ENCODE measurements at regions not wholly inside any gene's neighbourhood (a gene's known extent, or its start where the extent isn't known, plus 50 kb on each side); places are given as distances from the start of the nearest gene placed in this dataset.
"Not testable (repeated sequence)": the region's sequence is repeated elsewhere in the genome, so short reads cannot be mapped to it uniquely, and the experiment has no call there.

DNA sequence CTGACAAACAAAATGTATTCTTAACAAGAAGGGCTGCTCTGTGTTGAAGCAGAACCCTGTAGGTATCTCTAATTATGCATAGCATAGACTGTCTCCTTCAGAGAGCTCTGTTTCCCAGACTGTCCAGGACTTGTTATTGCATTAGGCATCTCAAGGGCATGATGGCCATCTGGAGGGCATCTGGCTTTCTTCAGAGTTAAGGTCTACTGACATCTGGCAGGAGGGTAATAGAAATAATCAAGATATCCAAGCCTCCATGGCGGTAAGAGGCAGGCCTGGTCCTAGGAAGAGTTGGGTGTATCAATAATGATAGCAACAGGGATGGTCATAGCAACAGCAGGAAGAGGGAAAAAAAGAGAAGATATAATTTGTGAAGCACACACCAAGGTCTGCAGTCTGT is 161.2 kb downstream of the TTC8 start:
- DNase-seq = no peak

GRCh38 chr14:88986146-88986841 is 161.8 kb downstream of the TTC8 start:
- no peak for DNase-seq

DNA sequence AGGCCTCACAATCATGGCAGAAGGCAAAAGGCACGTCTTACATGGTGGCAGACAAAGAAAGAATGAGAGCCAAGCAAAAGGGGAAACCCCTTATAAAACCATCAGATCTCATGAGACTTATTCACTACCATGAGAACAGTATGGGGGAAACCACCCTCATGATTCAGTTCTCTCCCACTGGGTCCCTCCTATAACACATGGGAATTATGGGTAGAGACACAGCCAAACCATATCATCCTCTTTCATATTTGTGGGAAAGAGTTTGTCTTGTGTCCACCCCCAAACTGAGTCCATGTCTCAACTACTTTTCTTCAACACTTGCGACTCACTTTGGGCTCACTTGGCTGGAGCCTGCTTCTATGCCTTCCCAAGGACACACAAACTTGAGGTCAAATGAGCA is 162.5 kb downstream of the TTC8 start:
- DNase-seq = not testable (repeated sequence)

DNA sequence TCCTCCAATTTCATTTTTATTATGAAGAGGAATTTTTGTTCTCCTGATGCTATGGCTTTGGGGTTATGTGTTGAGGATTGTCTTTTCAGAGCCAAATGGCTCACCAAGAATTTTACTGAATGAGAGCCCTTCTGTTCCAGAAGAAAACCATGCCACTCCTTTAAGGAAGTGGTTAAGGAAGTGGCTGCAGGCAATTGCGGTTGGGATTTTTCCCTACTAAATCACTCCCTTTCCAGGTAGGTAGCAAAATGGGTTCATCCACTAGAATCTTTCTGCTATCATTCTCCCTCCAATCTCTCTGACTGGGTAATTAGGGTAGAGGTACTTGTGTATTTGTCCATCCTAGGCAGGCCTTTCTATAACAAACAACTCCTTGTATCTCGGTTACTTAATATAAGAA is 163.1 kb downstream of the TTC8 start:
- no peak for DNase-seq

GRCh38 chr14:88989911-88990310 is 165.5 kb downstream of the TTC8 start:
- no peak for DNase-seq

DNA sequence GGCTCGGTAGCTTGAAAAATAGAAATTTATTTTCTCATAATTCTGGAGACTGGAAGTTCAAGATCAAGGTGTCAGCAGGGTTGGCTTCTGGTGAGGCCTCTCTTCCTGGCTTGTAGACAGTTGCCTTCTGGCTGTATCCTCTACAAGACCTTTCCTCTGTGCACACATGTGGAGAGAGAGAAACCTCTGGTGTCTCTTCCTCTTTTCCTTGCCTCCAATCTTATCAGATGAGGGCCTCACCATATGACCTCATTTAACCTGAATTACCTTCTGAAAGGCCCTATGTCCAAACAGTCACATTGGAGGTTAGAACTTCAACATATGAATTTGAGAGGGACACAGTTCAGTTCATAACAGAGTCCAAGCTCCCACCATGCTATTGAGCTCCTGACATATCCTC is 166.4 kb downstream of the TTC8 start:
- DNase-seq = no peak

DNA sequence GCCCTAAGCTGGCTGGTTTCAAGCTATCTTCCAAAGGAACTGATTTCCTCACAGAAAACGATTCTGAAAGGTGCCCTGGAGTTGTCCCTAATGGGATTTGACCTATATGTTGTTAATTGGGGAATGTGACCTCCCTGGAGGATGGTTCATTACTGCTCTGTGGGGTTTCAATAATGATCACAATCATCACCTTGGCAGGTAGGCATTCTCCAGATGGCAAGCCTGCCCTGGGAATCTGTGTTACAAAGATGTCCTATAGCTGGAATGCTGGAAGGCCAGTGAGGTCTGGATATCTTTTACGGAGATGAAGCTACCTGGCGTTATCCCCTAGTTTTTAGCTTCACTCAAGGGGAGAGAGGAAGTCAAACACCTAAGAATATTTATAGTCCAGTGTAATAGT is 167.6 kb downstream of the TTC8 start:
- DNase-seq = no peak

DNA sequence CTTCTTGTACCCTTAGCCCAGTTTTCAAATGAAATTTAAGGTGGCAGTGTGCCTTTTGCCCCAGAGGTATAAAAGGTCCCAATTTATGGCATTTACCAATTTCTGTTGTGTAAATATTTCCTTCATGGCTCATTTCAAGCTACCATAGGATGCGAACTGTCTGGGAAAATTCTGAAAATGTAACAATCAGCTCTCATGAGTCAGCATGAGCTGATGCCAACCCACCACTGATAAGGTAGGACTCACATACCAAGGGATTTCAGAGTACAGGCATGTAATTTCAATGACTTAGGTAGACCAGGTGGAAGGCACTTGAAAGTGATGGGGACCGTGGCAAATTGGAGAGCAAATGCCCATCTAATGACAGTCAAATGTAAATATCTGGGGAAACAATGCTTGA is 169.5 kb downstream of the TTC8 start:
- no peak for DNase-seq

DNA sequence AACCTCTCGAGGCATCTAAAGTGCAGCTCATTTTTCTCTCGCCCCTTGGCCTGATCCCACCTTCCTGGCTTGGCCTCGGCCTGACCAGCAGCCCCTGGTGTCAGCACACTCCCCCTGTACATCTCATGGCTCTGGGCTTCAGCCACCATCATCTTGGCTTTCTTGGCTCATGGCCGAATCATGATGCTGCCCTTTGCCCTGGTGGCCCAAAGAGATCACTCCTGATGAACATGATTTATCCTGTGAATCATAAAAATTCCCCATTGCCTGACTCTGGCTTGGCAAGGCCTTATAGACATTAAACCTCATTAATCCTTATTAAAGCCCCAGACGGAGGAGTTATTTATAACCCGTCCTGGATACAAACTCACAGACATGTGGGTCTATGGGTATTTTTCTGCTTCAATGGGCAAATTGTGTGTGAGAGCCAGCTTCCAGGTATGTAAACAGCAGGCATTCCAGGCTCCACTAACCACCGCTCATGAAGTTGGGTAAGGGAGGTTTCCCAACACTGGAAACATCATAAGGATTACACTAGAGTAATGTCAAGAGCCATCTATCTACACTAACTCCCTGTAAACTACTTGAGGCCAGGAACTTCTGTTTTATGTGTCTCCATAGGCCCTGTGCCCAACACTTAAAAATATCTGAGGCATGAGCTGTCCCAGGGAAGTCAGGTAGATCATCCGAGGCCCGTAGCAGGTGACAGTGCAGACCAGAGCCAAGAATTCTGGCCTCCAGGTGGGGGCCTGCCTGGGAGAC is 171.2 kb downstream of the TTC8 start:
- no peak for DNase-seq

- DNase-seq = no peak
Measured at GRCh38 chr14:88998027-88998426, 173.6 kb downstream of the TTC8 start.

DNA sequence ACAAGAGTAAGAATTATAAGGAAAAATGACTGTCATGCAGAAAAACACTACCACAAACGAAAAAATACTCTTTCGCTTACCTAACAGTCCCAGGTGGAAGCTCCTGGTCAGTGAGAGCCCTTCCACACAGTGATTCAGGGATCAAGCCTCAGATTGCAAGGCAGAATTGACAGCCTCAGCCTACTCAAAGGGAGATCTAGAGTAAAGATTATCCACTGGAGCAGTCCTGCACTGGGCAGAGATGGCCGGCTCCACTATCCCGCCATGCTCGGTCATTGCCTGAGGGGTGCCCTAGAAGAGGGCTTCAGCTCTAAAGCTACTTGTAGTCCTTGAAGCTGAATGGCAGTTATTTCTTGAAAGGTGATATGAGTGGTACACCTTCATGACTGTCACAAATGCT is 174.7 kb downstream of the TTC8 start:
- DNase-seq = no peak

DNA sequence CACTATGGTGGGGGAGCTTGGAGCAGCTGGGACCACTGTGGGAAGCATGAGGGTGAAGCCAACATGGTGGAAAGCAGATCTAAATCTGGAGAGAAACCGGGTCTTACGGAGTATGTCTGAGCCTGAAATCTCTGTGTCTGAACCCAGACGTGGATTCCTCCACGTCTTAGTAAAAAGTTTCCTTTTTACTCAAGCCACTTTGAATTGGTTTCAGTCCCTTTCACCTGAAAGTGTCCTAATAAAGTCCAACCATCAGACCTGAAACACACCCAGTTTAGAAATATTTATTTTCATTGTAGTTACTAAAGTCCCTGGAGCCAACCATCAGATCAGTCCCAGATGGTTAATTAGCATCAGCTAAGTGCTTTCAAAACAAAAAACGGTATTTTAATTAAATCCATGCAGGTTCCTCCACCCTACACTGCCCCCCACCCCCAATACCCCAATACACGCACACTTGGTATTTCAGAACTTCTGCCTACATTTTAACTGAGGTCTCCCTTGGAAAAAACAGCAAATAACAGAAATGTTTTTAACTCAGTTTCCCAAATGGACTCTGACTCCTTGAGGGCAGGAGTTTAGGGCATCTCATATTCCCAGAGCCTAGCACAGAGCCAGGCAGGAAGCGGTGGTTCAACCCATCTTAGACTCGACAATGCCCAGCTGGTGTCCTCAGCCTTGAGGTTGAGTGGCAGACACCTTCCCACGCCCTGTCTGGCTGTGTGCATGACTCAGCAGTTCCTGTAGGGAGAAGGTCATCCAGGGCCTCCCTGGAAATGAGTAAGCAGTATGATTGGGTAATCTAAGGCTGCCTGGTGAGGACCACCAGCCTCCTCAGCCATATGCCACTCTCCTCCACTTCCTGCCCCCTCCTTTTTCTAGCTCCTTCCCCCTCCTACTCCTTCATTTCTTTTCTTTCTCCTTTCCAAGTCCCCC is 175.8 kb downstream of the TTC8 start:
- DNase-seq = peak; percentile 83

GRCh38 chr14:89004166-89004565 is 179.7 kb downstream of the TTC8 start:
- no peak for DNase-seq

DNA sequence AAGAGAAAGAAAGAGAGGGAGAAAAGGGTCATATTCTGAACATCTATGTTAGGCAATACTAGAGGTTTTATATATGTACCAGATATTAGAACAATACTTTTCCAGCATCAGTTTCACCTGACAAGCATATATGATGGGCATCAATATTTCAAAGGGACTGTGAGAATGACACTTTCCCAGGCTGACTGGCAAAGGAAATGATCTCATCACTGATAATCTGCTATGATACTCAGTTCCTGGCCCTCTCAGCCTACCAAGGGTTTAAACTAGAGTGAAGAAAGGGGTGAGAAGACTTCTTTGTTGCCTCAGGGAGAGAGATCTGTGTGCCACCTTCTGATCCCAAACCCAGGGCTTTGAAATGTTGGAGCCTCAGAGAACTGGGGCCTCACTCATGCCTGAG is 183.5 kb downstream of the TTC8 start:
- no peak for DNase-seq

GRCh38 chr14:89011355-89012281 is 187.2 kb downstream of the TTC8 start:
- no peak for DNase-seq

DNA sequence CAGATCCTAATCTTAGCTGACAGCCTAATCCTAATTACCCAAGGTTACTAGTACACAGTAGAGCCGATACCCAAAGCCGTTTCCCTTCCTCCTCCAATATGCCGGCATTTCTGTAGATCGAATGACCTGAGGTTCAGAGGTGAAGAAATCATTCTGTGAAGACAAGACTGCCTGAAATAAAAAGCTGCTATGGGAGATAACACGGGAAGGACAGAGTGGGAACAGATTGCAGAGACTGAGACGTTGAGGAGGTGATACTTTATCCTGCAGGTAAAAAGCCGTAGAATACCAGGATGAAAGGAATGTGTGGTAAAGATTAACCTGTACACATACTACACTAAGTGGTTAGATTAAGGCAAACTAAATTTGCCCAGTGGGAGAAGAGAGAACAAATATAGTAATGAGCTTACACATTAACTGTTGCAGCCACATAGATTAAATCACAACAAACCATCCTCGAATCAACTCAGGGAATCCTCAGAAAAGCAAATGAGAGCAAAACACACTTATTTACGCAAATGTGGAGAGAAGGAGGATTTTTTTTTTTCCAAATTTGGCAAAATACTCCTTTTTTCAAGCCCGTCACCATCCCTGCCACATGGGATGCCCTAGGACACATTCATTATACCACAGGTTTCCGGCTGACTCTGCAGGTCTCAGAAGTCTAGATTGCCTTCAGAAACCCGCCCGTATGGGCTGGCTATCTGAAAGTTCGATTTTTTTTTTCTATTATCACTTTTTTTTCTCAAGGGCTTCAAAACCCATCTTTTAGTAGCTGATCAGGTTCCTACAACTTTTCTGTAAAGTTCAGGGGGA is 188.0 kb downstream of the TTC8 start:
- DNase-seq = no peak

GRCh38 chr14:89013098-89013504 is 188.7 kb downstream of the TTC8 start:
- DNase-seq = no peak

DNA sequence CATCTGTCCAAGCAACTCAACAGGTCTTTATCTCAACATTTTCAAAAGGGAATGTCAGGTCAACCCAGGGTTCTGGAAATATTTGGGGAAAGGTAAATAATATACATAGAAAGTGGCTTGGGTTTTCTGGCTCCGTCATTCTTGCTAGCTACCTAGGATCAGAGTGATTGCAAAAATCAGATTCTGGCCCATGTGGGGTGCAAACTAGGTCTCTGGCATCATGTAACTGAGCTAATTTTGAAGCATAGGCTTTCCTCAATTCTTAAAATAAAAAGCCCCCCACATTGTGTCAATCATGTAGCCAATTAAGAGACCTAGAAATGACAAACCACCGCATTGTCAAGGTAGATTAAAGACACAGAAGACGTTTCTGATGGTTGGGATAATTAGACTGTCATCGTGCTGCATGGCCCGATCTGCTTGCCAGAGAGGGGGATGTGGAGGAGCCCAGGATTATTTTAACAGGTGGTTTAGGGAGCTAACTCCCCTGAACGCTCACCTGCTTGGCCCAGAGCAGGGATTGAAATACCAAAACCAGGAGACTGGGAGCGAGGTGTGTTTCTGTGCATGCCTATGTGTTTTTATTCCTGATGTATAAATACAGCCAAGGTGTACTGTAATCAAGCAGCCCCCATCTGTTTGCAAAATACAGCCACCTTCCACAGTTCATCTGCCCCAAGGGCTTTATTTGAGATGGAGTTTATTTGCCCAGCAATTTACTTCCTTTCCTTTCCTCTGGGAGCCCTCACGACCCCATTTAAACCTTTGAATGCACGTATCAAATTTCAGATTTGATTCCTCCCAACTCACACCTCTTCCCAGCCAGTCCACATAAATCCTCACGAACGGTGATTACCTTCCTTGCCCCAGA is 189.5 kb downstream of the TTC8 start:
- DNase-seq = no peak

DNA sequence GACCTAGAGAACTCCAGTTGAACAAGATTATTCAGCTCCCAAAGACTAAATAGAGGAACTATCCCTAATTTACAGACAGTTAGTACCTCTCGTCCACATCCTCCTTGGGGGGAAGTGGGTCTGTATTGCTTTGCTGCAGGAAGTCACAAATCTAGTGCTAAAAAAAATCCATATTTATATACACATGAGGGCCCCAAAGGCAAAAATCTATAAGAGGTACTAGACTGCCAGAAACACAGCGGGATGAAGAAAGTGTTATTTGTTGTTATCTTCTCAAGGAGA is 190.1 kb downstream of the TTC8 start:
- DNase-seq = no peak

DNA sequence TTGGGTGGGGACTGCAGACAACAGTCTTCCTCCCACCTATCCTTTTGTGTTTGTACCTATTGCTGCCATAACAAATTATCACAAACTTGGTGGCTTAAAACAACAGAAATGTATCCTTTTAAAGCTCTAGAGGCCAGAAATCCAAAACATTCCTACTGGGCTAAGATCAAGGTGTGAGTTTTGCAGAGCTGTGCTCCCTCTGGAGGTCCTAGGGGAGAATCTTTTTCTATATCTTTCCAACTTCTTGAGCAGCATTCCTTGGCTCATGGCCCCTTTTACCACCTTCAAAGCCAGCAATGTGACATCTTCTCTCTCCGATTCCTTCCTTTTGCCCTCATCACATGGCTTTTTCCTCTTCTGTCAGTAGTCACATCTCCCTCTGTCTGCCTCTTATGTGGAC is 190.6 kb downstream of the TTC8 start:
- no peak for DNase-seq

DNA sequence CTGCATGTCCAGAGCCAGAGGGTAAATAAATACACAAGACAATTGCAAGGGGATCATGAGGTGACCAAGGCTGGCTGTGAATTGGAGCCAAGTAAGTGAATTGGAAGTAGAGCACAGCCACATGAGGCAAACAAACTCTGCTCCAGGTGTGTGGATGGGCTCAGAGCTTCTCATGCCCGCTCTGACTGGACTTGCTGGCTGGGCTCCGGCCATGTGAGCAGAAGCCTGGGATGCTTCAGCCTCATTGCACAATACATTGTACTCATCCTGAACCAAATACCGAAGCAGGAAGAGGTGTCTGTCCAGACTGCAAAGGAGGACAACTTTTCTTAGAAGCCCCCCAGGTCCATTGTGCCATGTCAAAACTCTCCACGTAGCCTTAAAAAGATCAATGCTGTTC is 193.0 kb downstream of the TTC8 start:
- DNase-seq = no peak
